Gastroesophageal sphincter (tissue), 3 donors: ENCODE measurements at regions not wholly inside any gene's neighbourhood (a gene's known extent, or its start where the extent isn't known, plus 50 kb on each side); places are given as distances from the start of the nearest gene placed in this dataset.

Experiments used
- POLR2AphosphoS5 ChIP-seq: sonication (generic); formaldehyde crosslinking; IDR thresholded peaks from one replicate; pipeline ENCODE4 v1.6.1; 2017; ENCODE audit warnings: antibody characterized with exemption
- TF ChIP-seq, protein P1 (sequence below), 4 experiments: fragments of 200-600 bp in 2 of 4; fragments of 450-650 bp in 2 of 4; sonication (generic) in 1 of 4; IDR thresholded peaks; one replicate each; pipeline ENCODE4 v1.5.1; 2017 to 2019; ENCODE audit warnings: antibody characterized with exemption in 4 of 4, mild to moderate bottlenecking in 2 of 4, moderate library complexity in 2 of 4

DNA sequence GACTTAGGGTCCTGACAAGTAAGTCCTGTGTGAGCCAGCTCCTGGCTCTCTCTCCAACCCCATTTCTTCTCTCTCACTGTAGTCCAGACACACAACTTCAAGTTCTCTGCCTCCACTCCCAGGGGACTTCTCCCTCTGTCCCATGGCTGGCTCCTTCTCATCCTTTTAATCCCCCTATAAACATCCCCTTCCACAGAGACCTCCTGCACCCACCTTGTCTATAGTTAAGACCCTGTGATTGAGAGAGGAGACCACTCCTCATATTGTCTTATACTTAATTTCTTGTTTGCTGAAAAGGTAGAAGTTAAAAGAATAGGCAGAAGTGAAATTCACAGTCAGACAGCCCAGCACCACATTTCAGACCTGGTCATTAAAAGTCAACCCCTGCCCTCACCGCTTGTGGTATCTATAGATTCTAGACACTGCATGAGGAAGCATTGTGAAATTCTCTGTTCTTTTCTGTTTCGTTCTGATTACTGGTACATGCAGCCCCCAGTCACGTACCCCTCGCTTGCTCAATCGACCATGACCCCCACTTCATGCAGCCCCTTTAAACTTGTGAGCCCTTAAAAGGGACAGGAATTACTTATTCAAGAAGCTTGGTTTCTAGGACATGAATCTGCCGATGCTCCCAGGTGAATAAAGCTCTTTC, 125.6 kb upstream of the FRMD4A start:
- TF ChIP-seq, protein P1, sequence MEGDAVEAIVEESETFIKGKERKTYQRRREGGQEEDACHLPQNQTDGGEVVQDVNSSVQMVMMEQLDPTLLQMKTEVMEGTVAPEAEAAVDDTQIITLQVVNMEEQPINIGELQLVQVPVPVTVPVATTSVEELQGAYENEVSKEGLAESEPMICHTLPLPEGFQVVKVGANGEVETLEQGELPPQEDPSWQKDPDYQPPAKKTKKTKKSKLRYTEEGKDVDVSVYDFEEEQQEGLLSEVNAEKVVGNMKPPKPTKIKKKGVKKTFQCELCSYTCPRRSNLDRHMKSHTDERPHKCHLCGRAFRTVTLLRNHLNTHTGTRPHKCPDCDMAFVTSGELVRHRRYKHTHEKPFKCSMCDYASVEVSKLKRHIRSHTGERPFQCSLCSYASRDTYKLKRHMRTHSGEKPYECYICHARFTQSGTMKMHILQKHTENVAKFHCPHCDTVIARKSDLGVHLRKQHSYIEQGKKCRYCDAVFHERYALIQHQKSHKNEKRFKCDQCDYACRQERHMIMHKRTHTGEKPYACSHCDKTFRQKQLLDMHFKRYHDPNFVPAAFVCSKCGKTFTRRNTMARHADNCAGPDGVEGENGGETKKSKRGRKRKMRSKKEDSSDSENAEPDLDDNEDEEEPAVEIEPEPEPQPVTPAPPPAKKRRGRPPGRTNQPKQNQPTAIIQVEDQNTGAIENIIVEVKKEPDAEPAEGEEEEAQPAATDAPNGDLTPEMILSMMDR (IDR thresholded peaks at IDR 0.05): no peak
- TF ChIP-seq POLR2AphosphoS5: no peak
